ENCODE measurements at regions not wholly inside any gene's neighbourhood (a gene's known extent, or its start where the extent isn't known, plus 50 kb on each side); places are given as distances from the start of the nearest gene placed in this dataset.
"Not testable (repeated sequence)": the region's sequence is repeated elsewhere in the genome, so short reads cannot be mapped to it uniquely, and the experiment has no call there.

DNA sequence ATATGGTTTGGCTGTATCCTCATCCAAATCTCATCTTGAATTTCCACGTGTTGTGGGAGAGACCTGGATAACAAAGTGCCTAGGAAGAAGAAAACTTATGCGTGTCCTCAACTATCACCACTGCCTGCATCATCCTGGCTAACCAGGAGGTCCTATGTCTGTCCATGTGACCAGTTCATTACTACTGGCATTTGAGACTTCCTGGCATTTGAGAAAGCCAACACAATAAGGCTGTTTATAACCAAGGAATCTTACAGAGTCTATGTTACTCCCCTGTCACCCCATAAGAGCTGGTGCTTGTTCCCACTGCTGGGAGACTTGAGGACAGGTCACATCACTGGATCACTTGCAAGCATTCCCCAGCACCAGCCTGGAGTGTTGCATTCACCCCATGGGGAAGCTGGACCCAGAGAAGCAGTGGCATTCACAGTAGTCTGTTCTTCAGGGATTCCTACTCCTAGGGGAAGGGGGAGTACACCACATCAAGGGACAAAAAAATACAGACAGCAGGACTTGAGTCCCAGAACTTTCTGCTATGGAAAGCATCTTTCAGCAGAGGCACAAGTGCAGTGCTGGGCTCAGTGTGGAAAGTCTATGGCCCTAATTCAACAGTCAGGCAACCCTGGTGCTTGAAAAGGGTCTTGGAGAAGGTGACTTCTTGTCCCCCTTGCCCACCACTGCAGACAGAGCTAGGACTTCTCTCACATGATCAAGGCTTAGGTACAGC, 717.1 kb downstream of the SEMA5A start:
- DNase-seq, result no peak

GRCh38 chr5:8829323-8830029, 716.4 kb downstream of the SEMA5A start:
- DNase-seq, result no peak

DNA sequence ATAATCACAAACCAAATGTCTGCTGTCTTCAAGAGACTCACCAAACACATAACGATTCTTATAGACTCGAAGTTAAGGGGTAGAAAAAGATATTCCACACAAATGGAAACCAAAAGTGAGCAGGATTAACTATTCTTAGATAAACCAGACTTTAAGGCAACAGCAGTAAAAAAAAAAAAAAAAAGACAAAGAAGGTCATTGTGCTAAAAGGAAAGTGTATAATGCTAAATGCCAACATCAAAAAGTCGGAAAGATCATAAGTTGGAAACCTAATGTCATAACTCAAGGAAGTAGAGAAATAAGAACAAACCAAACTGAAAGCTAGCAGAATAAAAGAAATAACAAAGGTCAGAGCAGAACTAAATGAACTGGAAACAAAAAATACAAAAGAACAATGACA, 714.6 kb downstream of the SEMA5A start:
- DNase-seq, result no peak

DNA sequence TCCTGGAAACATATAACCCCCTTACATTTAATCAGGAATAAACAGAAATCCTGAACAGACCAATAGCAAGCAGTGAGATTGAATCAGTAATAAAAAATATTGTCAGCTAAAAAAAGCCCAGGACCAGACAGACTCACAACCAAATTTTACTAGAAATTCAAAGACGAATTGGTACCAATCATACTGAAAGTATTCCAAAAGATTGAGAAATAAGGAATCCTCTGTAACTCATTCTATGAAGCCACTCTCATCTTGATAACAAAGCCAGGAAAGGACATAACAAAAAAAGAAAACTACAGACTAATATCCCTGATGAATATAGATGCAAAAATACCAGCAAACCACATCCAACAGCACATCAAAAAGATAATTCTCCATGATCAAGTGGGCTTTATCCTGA, 714.0 kb downstream of the SEMA5A start:
- DNase-seq, result no peak

DNA sequence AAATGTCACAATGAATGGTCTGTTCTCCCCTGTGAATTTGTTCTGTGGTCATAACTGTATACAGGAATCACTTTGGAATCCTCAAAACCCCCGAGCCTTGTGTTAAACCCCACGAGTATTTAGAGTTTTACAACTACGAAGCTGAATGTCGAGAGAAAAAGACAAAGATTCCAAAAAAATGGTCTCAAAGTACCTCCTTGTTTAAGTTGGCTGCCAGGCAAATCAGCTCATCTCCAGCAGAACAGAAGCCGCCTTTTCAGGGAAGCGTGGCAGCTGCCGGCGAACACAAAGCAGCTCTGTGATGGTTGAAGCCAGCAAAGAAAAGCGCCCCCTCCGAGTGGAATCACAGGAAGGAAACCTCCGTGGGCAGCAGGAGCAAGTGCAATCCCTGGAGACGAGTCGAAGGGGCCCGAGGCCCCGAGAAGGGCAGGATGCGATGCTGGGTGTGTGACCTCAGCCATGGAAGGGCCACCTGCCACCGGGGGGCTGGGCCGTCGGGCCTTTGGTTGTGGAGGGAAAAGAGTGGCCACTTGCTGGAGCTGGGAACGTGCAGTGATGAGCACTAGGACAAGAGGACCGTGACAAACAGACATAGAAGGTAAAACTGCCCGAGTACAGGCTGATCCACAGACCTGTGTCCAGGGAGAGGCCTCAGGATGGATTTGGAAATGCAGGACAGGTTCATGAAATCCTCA, 706.4 kb downstream of the SEMA5A start:
- no peak for DNase-seq

GRCh38 chr5:8840237-8840636, 705.6 kb downstream of the SEMA5A start:
- DNase-seq, result no peak

- DNase-seq, result not testable (repeated sequence)
Observed at GRCh38 chr5:8840746-8841145, 705.1 kb downstream of the SEMA5A start.

- DNase-seq, result no peak
Observed at GRCh38 chr5:8842971-8843551, 702.8 kb downstream of the SEMA5A start.

- DNase-seq, result no peak
Observed at GRCh38 chr5:8843771-8844170, 702.1 kb downstream of the SEMA5A start.

DNA sequence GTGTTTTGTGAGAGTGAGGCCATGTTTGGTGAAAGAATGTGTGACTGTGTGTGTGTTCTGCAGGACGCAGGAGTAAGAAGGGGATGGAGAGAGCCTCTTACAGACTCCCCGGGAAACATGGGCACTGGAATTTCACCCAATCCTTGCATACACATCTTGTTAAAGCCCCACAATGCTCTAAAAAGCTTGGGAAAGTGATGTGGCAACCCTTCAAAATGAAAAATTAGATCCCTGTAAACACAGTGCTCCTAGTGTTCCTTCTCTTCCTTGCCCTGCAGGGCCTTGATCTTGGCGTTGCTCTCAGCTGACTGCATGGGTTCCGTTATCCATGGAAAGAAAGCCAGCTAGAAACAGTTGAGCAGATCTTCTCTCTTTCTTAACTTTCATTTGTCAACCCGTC, 701.7 kb downstream of the SEMA5A start:
- no peak for DNase-seq

- no peak for DNase-seq
Observed at GRCh38 chr5:8844847-8845246, 701.0 kb downstream of the SEMA5A start.

GRCh38 chr5:8845296-8845695, 700.6 kb downstream of the SEMA5A start:
- no peak for DNase-seq

- DNase-seq, result no peak
Observed at GRCh38 chr5:8848366-8848765, 697.5 kb downstream of the SEMA5A start.

DNA sequence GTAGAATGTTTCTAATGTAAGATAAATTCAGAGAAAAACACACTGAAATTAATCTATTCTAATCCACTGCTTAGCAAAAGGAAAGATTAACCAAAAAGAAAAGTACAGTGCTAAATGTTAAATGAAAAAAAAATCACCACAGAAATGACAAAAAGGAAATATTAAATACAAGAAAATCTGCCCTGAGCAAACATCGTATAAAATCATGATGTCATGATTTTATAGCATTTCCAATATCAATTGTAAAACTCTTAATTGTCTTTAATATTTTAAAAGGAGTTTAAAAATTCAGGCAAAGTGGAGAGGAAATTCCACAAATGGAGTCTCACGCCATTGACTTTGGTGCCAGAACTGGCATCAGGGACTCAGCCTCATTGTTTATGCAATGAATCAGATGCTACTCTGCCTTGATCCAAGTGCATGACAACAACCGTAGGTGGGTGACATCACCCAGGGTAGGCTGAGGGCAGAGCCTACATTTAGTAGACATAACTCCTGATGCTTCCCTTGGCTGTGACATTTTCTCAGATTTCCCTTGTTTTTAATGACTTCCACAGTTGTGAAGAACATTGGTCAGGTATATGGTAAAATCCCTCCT, 696.8 kb downstream of the SEMA5A start:
- DNase-seq, result no peak

GRCh38 chr5:8851101-8851500, 694.8 kb downstream of the SEMA5A start:
- no peak for DNase-seq

- no peak for DNase-seq
Observed at GRCh38 chr5:8857051-8857450, 688.8 kb downstream of the SEMA5A start.

DNA sequence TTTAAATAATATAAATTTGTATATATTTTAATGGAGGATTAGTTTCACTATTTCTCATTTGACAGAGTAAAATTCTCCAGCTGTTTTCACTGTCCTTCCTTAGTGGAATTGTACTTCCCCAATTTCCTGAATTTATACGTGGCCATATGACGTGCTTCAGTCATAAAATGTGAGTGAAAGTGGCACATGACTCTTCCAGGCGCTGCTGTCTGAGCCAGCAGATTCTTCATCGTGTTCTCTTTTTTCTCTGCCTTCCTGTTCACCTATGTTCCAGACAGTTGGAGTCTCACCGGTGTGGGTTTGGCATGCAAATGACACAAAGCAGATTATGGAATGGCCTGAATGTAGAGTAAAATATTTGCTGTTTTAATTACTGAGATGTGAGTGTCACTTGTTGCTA, 684.1 kb downstream of the SEMA5A start:
- no peak for DNase-seq

- DNase-seq, result no peak
Observed at GRCh38 chr5:8864053-8864452, 681.8 kb downstream of the SEMA5A start.

GRCh38 chr5:8865266-8865665, 680.6 kb downstream of the SEMA5A start:
- DNase-seq, result no peak

DNA sequence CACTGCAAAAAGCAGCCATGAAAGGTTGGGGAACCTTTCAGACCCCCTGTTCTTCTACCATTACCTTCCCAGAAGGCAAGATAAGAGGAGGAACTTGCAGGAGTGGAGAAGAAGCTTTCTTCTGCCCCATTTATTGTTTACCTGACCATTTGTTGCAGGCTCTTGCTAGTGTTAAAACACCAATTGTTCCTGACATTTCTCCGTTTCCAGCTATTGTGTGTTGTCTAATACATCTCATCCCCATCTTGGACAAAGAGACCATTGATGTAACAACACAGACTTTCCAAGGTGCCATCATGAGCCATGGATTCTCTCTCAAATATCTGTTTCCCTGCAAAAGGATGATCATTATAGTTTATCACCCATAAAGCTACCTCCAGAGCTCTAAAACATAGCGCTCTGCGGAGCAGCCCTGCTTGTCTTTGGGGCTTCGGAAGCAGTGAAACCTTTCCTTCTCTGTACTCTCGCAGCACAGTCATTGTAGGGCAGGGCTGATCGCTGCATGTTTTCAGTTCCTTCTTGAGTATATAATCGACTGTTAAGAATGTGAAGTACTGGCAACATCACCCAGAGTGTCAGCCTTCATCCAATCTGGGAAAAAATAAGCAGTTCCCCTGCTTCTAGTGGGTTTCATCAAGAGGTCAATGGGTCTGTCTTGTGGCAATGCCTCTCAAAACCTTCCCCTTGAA, 680.0 kb downstream of the SEMA5A start:
- no peak for DNase-seq

DNA sequence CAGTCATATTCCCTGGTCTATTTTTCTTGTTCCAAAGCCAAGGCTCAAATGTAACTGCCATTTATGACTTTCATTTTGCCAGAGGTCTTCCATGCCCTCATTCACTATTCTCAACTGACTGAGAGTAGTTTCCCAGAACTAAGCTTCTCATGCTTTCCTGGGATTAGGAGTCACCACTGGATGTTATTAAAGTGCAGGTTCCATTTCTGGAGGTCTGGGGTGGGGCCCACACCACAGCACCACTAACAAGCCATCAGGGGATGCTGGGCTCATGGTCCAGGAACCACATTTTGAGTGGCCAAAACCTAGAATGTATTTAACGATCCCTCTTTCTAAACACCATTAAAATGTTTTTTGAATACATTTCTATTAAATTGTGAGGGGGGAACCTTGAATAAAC, 677.6 kb downstream of the SEMA5A start:
- DNase-seq, result no peak

DNA sequence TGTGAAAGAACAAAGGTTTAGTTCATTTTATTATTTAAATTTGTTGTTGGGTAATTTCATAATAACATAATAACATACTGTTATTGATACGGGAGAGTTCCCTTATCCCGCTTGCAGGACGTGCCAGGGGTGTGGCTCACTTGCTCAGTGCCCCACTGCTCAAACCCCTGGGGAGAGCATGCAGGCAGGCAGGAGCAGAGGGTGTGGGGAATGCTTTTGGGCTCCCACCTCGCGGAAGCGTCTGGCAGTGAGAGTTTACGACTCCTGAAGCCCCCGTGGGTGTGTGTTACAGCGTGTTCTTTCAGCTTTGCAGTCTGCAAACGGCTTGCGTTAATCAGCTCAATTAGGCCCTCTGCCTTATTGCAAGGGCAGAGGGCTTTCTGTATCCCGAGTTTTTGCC, 675.9 kb downstream of the SEMA5A start:
- no peak for DNase-seq

Measured in CD4-positive, alpha-beta T cell treated with Interleukin-15 for 1 hour (primary cell).